Cardiac muscle cell (in vitro differentiated cells and primary cell): ENCODE measurements at regions not wholly inside any gene's neighbourhood (a gene's known extent, or its start where the extent isn't known, plus 50 kb on each side); places are given as distances from the start of the nearest gene placed in this dataset.

Experiments
- DNase-seq, 2 donors: peaks; one replicate each; pipeline versions ENCODE4 v3.0.0 to v3.0.0-alpha.2; 2010 to 2017; ENCODE audit warnings: low read depth in 1 of 2, low spot score in 1 of 2
- H3K27ac ChIP-seq: fragments of 200-600 bp; sonication (generic); 2 replicates; pipeline ENCODE4 v1.5.1; 2016
- H3K27me3 ChIP-seq: fragments of 200-600 bp; sonication (generic); 2 replicates; pipeline ENCODE4 v1.6.0; 2016; ENCODE audit warnings: control low read depth
- H3K36me3 ChIP-seq: fragments of 200-600 bp; sonication (generic); 2 replicates; pipeline ENCODE4 v1.5.1; 2016; ENCODE audit warnings: control low read depth
- H3K4me1 ChIP-seq: fragments of 200-600 bp; sonication (generic); 2 replicates; pipeline ENCODE4 v1.8.1; 2017; ENCODE audit warnings: low read depth, mild to moderate bottlenecking, mixed run types
- H3K4me3 ChIP-seq: fragments of 200-600 bp; sonication (generic); 2 replicates; pipeline ENCODE4 v1.5.1; 2016; ENCODE audit warnings: mild to moderate bottlenecking
- H3K9me3 ChIP-seq: fragments of 200-600 bp; sonication (generic); 2 replicates; pipeline ENCODE4 v1.5.1; 2017; ENCODE audit warnings: low read depth, mild to moderate bottlenecking, control low read depth
- TF ChIP-seq, protein P1 (sequence below): IDR thresholded peaks from 2 replicates; pipeline ENCODE4 v1.5.1; 2012; ENCODE audit warnings: low read depth, mild to moderate bottlenecking, low read length

- Histone ChIP-seq H3K27ac (no peak overlapping the region), H3K27me3 (no peaks in the 10 kb centered on the region), H3K36me3 (no peaks in the 10 kb centered on the region), H3K9me3 (no peaks in the 10 kb centered on the region), H3K4me1 (no peaks in the 10 kb centered on the region), H3K4me3 (no peak overlapping the region)
- no peak for DNase-seq
- TF ChIP-seq, protein P1, sequence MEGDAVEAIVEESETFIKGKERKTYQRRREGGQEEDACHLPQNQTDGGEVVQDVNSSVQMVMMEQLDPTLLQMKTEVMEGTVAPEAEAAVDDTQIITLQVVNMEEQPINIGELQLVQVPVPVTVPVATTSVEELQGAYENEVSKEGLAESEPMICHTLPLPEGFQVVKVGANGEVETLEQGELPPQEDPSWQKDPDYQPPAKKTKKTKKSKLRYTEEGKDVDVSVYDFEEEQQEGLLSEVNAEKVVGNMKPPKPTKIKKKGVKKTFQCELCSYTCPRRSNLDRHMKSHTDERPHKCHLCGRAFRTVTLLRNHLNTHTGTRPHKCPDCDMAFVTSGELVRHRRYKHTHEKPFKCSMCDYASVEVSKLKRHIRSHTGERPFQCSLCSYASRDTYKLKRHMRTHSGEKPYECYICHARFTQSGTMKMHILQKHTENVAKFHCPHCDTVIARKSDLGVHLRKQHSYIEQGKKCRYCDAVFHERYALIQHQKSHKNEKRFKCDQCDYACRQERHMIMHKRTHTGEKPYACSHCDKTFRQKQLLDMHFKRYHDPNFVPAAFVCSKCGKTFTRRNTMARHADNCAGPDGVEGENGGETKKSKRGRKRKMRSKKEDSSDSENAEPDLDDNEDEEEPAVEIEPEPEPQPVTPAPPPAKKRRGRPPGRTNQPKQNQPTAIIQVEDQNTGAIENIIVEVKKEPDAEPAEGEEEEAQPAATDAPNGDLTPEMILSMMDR, result no peak
Observed at GRCh38 chr3:6585360-6585759, 275.6 kb upstream of the GRM7 start.

GRCh38 chr3:6600237-6600636 is 260.7 kb upstream of the GRM7 start:
- no peak overlapping the region for H3K27ac ChIP-seq

DNA sequence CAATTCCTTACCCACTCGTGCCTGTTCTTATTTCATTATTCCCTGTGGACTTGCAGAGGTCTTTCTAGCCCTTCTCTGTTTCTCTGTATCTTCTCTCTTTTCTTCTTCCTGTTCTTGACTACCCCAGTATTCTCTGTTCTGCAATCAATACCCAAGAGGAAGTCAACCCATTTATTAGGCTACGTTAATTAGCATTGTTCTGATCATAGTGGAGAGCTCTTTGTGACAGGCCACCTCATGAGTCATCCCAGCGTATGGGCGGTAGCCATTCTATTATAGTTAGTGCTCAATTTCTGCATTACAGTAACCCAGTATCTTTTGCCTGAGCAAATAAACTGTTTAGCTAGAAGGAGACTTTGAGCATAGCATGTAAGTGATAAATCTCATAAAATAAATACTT is 259.5 kb upstream of the GRM7 start:
- H3K27ac ChIP-seq, result no peak overlapping the region
- TF ChIP-seq, protein P1, result no peak
- H3K27me3 ChIP-seq, result no peaks in the 10 kb centered on the region
- H3K9me3 ChIP-seq, result no peaks in the 10 kb centered on the region
- no peaks in the 10 kb centered on the region for H3K36me3 ChIP-seq
- H3K4me1 ChIP-seq, result no peaks in the 10 kb centered on the region
- no peak overlapping the region for H3K4me3 ChIP-seq
- no peak for DNase-seq

More at GRCh38 chr3:6600237-6600636, 260.7 kb upstream of the GRM7 start:
- Histone ChIP-seq H3K36me3 (no peaks in the 10 kb centered on the region), H3K9me3 (no peaks in the 10 kb centered on the region), H3K4me3 (no peak overlapping the region), H3K4me1 (no peaks in the 10 kb centered on the region), H3K27me3 (no peaks in the 10 kb centered on the region)
- TF ChIP-seq, protein P1, result no peak
- no peak for DNase-seq

- TF ChIP-seq, protein P1, result no peak
- Histone ChIP-seq H3K36me3 (no peaks in the 10 kb centered on the region), H3K27me3 (no peaks in the 10 kb centered on the region), H3K4me3 (no peak overlapping the region), H3K27ac (no peak overlapping the region), H3K9me3 (no peaks in the 10 kb centered on the region), H3K4me1 (no peaks in the 10 kb centered on the region)
- no peak for DNase-seq
Observed at GRCh38 chr3:6602329-6602728, 258.6 kb upstream of the GRM7 start.

GRCh38 chr3:6605227-6605626 is 255.7 kb upstream of the GRM7 start:
- DNase-seq, result no peak
- H3K4me3 ChIP-seq, result no peak overlapping the region
- TF ChIP-seq, protein P1, result no peak

DNA sequence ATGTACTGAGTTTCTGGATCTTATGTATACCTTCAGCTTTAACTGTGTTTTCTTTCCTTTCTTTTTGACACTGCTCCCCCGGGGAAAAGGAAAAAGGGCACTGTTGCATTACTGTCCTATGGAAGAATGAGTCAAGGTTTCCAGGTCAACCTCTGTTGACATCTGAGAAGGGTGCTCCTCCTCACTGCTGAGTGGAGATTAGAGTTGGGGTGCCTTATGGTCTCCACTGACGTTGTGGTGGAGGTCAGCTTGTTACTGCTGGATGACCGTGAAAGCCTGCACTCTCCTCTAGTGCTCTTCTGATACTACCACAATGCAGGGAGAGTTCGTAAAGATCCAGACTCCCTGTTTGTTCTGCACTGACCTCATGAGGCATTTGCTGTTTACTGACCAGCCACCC is 252.1 kb upstream of the GRM7 start:
- Histone ChIP-seq H3K4me1 (no peaks in the 10 kb centered on the region), H3K9me3 (no peaks in the 10 kb centered on the region), H3K36me3 (no peaks in the 10 kb centered on the region), H3K27me3 (no peaks in the 10 kb centered on the region), H3K27ac (no peak overlapping the region), H3K4me3 (no peak overlapping the region)
- TF ChIP-seq, protein P1, result no peak
- DNase-seq, result no peak

More at GRCh38 chr3:6605227-6605626, 255.7 kb upstream of the GRM7 start:
- Histone ChIP-seq H3K4me1 (no peaks in the 10 kb centered on the region), H3K27me3 (no peaks in the 10 kb centered on the region), H3K9me3 (no peaks in the 10 kb centered on the region), H3K27ac (no peak overlapping the region), H3K36me3 (no peaks in the 10 kb centered on the region)
